Esophagus muscularis mucosa (tissue), 4 donors: ENCODE measurements at regions not wholly inside any gene's neighbourhood (a gene's known extent, or its start where the extent isn't known, plus 50 kb on each side); places are given as distances from the start of the nearest gene placed in this dataset.

Experiments used
- DNase-seq: peaks from one replicate; pipeline ENCODE4 v3.0.0-alpha.2; 2017; ENCODE audit errors: extremely low spot score
- H3K27ac ChIP-seq, 4 donors: fragments of 200-600 bp; sonication (generic); replicated peaks in 1 of 4; 1 replicate in 3 of 4; 2 replicates in 1 of 4; pipeline ENCODE4 v1.5.1; 2016 to 2019; ENCODE audit warnings: mild to moderate bottlenecking in 1 of 4
- H3K27me3 ChIP-seq, 4 donors: fragments of 200-600 bp; sonication (generic); one replicate each; pipeline versions ENCODE4 v1.5.1 to v1.6.0; 2016 to 2019
- H3K36me3 ChIP-seq, 4 donors: fragments of 200-600 bp; sonication (generic); one replicate each; pipeline ENCODE4 v1.5.1; 2016 to 2019
- H3K4me1 ChIP-seq, 4 donors: fragments of 200-600 bp; sonication (generic); one replicate each; pipeline ENCODE4 v1.5.1; 2016 to 2019
- H3K4me3 ChIP-seq, 4 donors: fragments of 200-600 bp; sonication (generic); 1 replicate in 2 of 4; 2 replicates in 2 of 4; pipeline ENCODE4 v1.5.1; 2016 to 2019; ENCODE audit warnings: mild to moderate bottlenecking in 4 of 4, moderate library complexity in 1 of 4
- H3K9me3 ChIP-seq, 4 donors: fragments of 200-600 bp; sonication (generic); 1 replicate in 3 of 4; 2 replicates in 1 of 4; pipeline ENCODE4 v1.5.1; 2016 to 2019
- EP300 ChIP-seq: sonication (generic); formaldehyde crosslinking; IDR thresholded peaks from one replicate; pipeline ENCODE4 v1.6.1; 2017; ENCODE audit warnings: antibody characterized with exemption
- POLR2A ChIP-seq: fragments of 450-650 bp; IDR thresholded peaks from one replicate; pipeline ENCODE4 v1.6.1; 2017; ENCODE audit warnings: antibody characterized with exemption, moderate library complexity, mild to moderate bottlenecking, low read depth
- POLR2AphosphoS5 ChIP-seq, 2 donors: sonication (generic); formaldehyde crosslinking; IDR thresholded peaks; one replicate each; pipeline ENCODE4 v1.6.1; 2017; ENCODE audit warnings: antibody characterized with exemption in 2 of 2
- WGBS: methylation state at CpG from one replicate; pipeline ENCODE4 v1.1.5; 2018; 5-methylcytosine and 5-hydroxymethylcytosine counted together
- intact Hi-C: fragments of 100-400 bp; cut with DNase I; formaldehyde crosslinking; loops from one replicate; pipeline ENCODE4 v1.15.1; 2023
- TF ChIP-seq, protein P1 (sequence below), 3 experiments: fragments of 200-600 bp in 2 of 3; fragments of 450-650 bp in 1 of 3; sonication (generic) in 2 of 3; IDR thresholded peaks; one replicate each; pipeline ENCODE4 v1.5.1; 2017 to 2019; ENCODE audit warnings: antibody characterized with exemption in 3 of 3, mild to moderate bottlenecking in 2 of 3, moderate library complexity in 1 of 3

GRCh38 chr13:90696254-90696653 is 651.2 kb upstream of the MIR17HG start:
- TF ChIP-seq POLR2A: no peak
- TF ChIP-seq, protein P1, sequence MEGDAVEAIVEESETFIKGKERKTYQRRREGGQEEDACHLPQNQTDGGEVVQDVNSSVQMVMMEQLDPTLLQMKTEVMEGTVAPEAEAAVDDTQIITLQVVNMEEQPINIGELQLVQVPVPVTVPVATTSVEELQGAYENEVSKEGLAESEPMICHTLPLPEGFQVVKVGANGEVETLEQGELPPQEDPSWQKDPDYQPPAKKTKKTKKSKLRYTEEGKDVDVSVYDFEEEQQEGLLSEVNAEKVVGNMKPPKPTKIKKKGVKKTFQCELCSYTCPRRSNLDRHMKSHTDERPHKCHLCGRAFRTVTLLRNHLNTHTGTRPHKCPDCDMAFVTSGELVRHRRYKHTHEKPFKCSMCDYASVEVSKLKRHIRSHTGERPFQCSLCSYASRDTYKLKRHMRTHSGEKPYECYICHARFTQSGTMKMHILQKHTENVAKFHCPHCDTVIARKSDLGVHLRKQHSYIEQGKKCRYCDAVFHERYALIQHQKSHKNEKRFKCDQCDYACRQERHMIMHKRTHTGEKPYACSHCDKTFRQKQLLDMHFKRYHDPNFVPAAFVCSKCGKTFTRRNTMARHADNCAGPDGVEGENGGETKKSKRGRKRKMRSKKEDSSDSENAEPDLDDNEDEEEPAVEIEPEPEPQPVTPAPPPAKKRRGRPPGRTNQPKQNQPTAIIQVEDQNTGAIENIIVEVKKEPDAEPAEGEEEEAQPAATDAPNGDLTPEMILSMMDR (IDR thresholded peaks at IDR 0.05): no peak
- TF ChIP-seq EP300: no peak
- TF ChIP-seq POLR2AphosphoS5 (IDR thresholded peaks at IDR 0.05): no peak
- no peaks in the 10 kb centered on the region for H3K36me3 ChIP-seq
- H3K27ac ChIP-seq: no peak overlapping the region
- no peaks in the 10 kb centered on the region for H3K9me3 ChIP-seq
- intact Hi-C loops: no loop called here
- no peak for DNase-seq
- H3K27me3 ChIP-seq: no peaks in the 10 kb centered on the region
- 63% methylated on average over 1 of the region's 1 CpG for WGBS
- no peak overlapping the region for H3K4me3 ChIP-seq
- H3K4me1 ChIP-seq: no peaks in the 10 kb centered on the region

DNA sequence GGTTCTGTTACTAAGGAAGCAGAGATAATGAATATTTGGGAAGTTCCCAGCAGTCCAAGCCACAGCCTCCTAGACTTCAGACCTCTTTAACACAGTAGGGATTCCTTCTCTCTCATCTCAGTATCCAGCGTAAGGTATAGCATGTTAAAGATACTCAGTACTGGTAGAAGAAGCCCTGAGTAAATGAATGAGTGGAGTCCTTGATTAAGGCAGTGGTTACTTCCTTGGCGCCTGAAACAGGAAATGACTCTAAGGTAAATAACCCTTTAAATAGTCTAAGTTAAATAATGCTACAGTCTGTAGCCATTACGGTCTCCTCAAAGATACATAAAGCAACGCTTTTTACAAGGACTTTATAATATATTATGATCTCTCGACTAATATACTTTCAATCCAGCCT is 650.8 kb upstream of the MIR17HG start:
- WGBS: 88% methylated on average over 5 of the region's 5 CpGs
- intact Hi-C loops: no loop called here
- H3K4me3 ChIP-seq: no peak overlapping the region
- TF ChIP-seq, protein P1 (IDR thresholded peaks at IDR 0.05): no peak
- TF ChIP-seq POLR2A (no peak), EP300 (no peak)
- H3K27me3 ChIP-seq: no peaks in the 10 kb centered on the region
- H3K4me1 ChIP-seq: no peaks in the 10 kb centered on the region
- H3K9me3 ChIP-seq: no peaks in the 10 kb centered on the region
- H3K36me3 ChIP-seq: no peaks in the 10 kb centered on the region
- no peak overlapping the region for H3K27ac ChIP-seq
- no peak for DNase-seq

DNA sequence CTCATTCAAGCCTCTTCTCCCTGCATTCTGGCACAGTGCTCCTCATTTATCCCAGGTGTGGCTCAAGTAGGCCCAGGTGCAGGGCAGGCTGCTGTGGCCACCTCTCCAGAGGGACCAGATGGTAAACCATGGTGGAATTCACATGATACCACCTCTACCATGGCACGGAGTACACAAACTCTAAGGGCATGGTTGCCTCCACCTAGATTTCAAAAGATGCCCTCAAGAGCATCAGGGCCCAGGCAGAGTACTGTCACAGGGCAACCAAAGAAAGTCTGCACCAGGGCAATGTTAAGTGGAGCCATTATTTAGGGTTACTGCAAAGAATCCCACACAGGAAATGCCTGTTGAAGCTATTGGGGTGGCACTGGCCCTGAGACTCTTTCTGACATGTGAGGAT is 647.1 kb upstream of the MIR17HG start:
- WGBS: 100% methylated on average over 1 of the region's 1 CpG
- no peak for DNase-seq
- Histone ChIP-seq H3K36me3 (no peaks in the 10 kb centered on the region), H3K4me3 (no peak overlapping the region), H3K9me3 (no peaks in the 10 kb centered on the region), H3K27me3 (no peaks in the 10 kb centered on the region), H3K4me1 (no peaks in the 10 kb centered on the region), H3K27ac (no peak overlapping the region)
- TF ChIP-seq POLR2A (no peak), POLR2AphosphoS5 (IDR thresholded peaks at IDR 0.05) (no peak), EP300 (no peak)
- TF ChIP-seq, protein P1 (IDR thresholded peaks at IDR 0.05): no peak
- intact Hi-C loops: no loop called here

DNA sequence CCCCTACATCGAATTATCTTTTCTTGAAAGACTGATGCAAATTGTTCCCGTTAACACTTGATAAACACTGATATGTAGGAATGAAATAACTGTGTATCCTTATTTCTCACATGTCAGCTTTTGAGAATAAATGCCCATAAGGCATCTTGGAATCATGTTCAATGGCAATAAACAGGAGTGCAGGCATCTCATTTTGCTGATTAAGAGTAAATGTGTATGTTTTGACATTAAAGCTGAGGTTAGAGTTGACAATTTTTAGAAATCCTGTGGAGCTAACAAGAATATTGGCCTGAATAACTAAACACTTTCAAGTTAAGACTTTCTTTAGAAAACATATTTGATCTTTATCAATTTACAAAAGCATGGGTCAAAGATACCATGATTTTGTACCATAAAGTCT is 646.2 kb upstream of the MIR17HG start:
- Histone ChIP-seq H3K4me1 (no peaks in the 10 kb centered on the region), H3K27me3 (no peaks in the 10 kb centered on the region), H3K4me3 (no peak overlapping the region), H3K27ac (no peak overlapping the region), H3K36me3 (no peaks in the 10 kb centered on the region), H3K9me3 (no peaks in the 10 kb centered on the region)
- DNase-seq: no peak
- TF ChIP-seq, protein P1 (IDR thresholded peaks at IDR 0.05): no peak
- TF ChIP-seq POLR2A (no peak), POLR2AphosphoS5 (IDR thresholded peaks at IDR 0.05) (no peak), EP300 (no peak)
- intact Hi-C loops: no loop called here
- 93% methylated on average over 2 of the region's 2 CpGs for WGBS

GRCh38 chr13:90702050-90702449 is 645.4 kb upstream of the MIR17HG start:
- TF ChIP-seq POLR2AphosphoS5 (IDR thresholded peaks at IDR 0.05) (no peak), POLR2A (no peak), EP300 (no peak)
- TF ChIP-seq, protein P1 (IDR thresholded peaks at IDR 0.05): no peak
- Histone ChIP-seq H3K36me3 (no peaks in the 10 kb centered on the region), H3K4me1 (no peaks in the 10 kb centered on the region), H3K27me3 (no peaks in the 10 kb centered on the region), H3K27ac (no peak overlapping the region), H3K9me3 (no peaks in the 10 kb centered on the region), H3K4me3 (no peak overlapping the region)
- 82% methylated on average over 5 of the region's 5 CpGs for WGBS
- DNase-seq: no peak
- intact Hi-C loops: no loop called here
